HL-60 (cell line): ENCODE measurements at regions not wholly inside any gene's neighbourhood (a gene's known extent, or its start where the extent isn't known, plus 50 kb on each side); places are given as distances from the start of the nearest gene placed in this dataset.

Source experiments
- CTCF ChIP-seq: IDR thresholded peaks from one replicate; pipeline ENCODE4 v1.5.1; 2011; ENCODE audit warnings: low read length, control low read depth, inconsistent platforms; ENCODE audit not compliant: insufficient read depth
- GABPA ChIP-seq: IDR thresholded peaks from 2 replicates; pipeline ENCODE4 v1.6.1; 2012; ENCODE audit warnings: low read depth
- POLR2AphosphoS5 ChIP-seq: IDR thresholded peaks from 2 replicates; pipeline ENCODE4 v1.6.1; 2012; ENCODE audit warnings: low read depth
- REST ChIP-seq: IDR thresholded peaks from 2 replicates; pipeline ENCODE4 v1.6.1; 2012; ENCODE audit warnings: low read depth; ENCODE audit not compliant: insufficient replicate concordance
- SPI1 ChIP-seq: IDR thresholded peaks from 2 replicates; pipeline ENCODE4 v1.6.1; 2012; ENCODE audit warnings: low read depth, mild to moderate bottlenecking, borderline replicate concordance

GRCh38 chr7:130914554-130915294 is 180.7 kb upstream of the KLF14 start:
- TF ChIP-seq CTCF: no peak
- TF ChIP-seq REST: no peak
- no peak for TF ChIP-seq POLR2AphosphoS5
- no peak for TF ChIP-seq GABPA
- no peak for TF ChIP-seq SPI1
